GM23248 (cell line): ENCODE measurements at regions not wholly inside any gene's neighbourhood (a gene's known extent, or its start where the extent isn't known, plus 50 kb on each side); places are given as distances from the start of the nearest gene placed in this dataset.

ENCODE experiments used
- EZH2 ChIP-seq: fragments of 200-600 bp; sonication (generic); IDR thresholded peaks from 2 replicates; pipeline ENCODE4 v1.6.1; 2018; ENCODE audit warnings: antibody characterized with exemption, mild to moderate bottlenecking; ENCODE audit not compliant: insufficient read depth, poor library complexity, severe bottlenecking
- EZH2phosphoT487 ChIP-seq: fragments of 200-600 bp; sonication (generic); IDR thresholded peaks from 2 replicates; pipeline ENCODE4 v1.6.1; 2018; ENCODE audit warnings: antibody characterized with exemption, moderate library complexity, mild to moderate bottlenecking, low read depth; ENCODE audit not compliant: insufficient read depth

DNA sequence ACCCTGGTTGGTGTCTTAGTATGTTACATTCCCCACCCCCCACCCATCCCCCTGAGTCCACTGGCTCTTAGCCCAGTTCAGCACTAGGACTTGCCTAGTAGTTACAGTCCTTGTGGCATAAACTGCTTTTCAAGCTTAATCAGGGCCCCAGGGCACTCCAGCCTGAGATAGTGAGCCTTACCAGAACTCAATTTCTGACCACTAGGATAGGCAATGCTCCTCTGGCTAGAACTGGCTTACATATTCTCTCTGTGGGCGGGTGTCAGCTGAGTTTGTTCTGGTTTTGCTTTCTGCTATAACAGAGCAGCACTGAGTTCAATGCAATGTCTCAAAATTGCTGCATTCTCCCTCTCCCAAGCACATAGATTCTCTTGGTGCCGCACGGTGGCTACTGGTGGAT, 391.4 kb upstream of the DIPK2B start:
- TF ChIP-seq EZH2phosphoT487 (no peak), EZH2 (no peak)
